Fibroblast of lung (primary cell): ENCODE measurements at regions not wholly inside any gene's neighbourhood (a gene's known extent, or its start where the extent isn't known, plus 50 kb on each side); places are given as distances from the start of the nearest gene placed in this dataset.
A peak's percentile ranks its signal among the peaks of the same experiment; 100 is the strongest.

ENCODE experiments used
- DNase-seq, 2 donors: peaks; one replicate each; pipeline versions ENCODE4 v3.0.0 to v3.0.0-alpha.2; 2010; ENCODE audit warnings: low read depth in 2 of 2
- H2AFZ ChIP-seq: 2 replicates; pipeline ENCODE4 v1.5.1; 2012; ENCODE audit warnings: low read length, control low read depth, inconsistent platforms
- H3K27ac ChIP-seq: 2 replicates; pipeline ENCODE4 v1.5.1; 2011; ENCODE audit warnings: low read length, control low read depth; ENCODE audit not compliant: insufficient read depth
- H3K27me3 ChIP-seq: 2 replicates; pipeline ENCODE4 v1.5.1; 2011; ENCODE audit warnings: mild to moderate bottlenecking, low read length; ENCODE audit not compliant: control insufficient read depth, insufficient read depth
- H3K36me3 ChIP-seq: 2 replicates; pipeline ENCODE4 v1.5.1; 2011; ENCODE audit warnings: low read length; ENCODE audit not compliant: control insufficient read depth, insufficient read depth
- H3K4me1 ChIP-seq: 2 replicates; pipeline ENCODE4 v1.5.1; 2011; ENCODE audit warnings: low read length; ENCODE audit not compliant: control insufficient read depth, insufficient read depth; ENCODE audit errors: extremely low read depth
- H3K4me2 ChIP-seq: 2 replicates; pipeline ENCODE4 v1.5.1; 2011; ENCODE audit warnings: low read length, control low read depth; ENCODE audit not compliant: insufficient read depth; ENCODE audit errors: extremely low read depth
- H3K4me3 ChIP-seq, 4 experiments: fragments of 200-600 bp in 1 of 4; sonication (generic) in 1 of 4; replicated peaks in 1 of 4; 2 replicates each; pipeline ENCODE4 v1.5.1; 2011 to 2016; ENCODE audit warnings: low read length in 4 of 4, low read depth in 3 of 4, mild to moderate bottlenecking in 3 of 4, control low read depth in 2 of 4, inconsistent platforms in 1 of 4, mixed read lengths in 1 of 4; ENCODE audit not compliant: insufficient read depth in 1 of 4; ENCODE audit errors: control extremely low read depth in 1 of 4
- H3K79me2 ChIP-seq: 2 replicates; pipeline ENCODE4 v1.5.1; 2012; ENCODE audit warnings: mild to moderate bottlenecking, low read length, inconsistent platforms; ENCODE audit not compliant: control insufficient read depth, insufficient read depth
- H3K9ac ChIP-seq: 2 replicates; pipeline ENCODE4 v1.5.1; 2011; ENCODE audit warnings: mild to moderate bottlenecking, low read length, control low read depth; ENCODE audit not compliant: insufficient read depth
- H3K9me3 ChIP-seq: 2 replicates; pipeline ENCODE4 v1.5.1; 2012; ENCODE audit warnings: low read depth, low read length; ENCODE audit not compliant: control insufficient read depth, insufficient read depth
- H4K20me1 ChIP-seq: 2 replicates; pipeline ENCODE4 v1.5.1; 2011; ENCODE audit warnings: low read length; ENCODE audit not compliant: control insufficient read depth, insufficient read depth; ENCODE audit errors: extremely low read depth
- EZH2 ChIP-seq: IDR thresholded peaks from 2 replicates; pipeline ENCODE4 v1.5.1; 2012; ENCODE audit warnings: low read length, control low read depth, mild to moderate bottlenecking; ENCODE audit errors: missing control alignments
- TF ChIP-seq, protein P1 (sequence below), 2 donors: IDR thresholded peaks in 1 of 2; conservative IDR thresholded peaks in 1 of 2; 1 replicate in 1 of 2; 2 replicates in 1 of 2; pipeline ENCODE4 v1.5.1; 2011 to 2012; ENCODE audit warnings: low read length in 2 of 2, control low read depth in 1 of 2, inconsistent platforms in 1 of 2, low read depth in 1 of 2, mild to moderate bottlenecking in 1 of 2

DNA sequence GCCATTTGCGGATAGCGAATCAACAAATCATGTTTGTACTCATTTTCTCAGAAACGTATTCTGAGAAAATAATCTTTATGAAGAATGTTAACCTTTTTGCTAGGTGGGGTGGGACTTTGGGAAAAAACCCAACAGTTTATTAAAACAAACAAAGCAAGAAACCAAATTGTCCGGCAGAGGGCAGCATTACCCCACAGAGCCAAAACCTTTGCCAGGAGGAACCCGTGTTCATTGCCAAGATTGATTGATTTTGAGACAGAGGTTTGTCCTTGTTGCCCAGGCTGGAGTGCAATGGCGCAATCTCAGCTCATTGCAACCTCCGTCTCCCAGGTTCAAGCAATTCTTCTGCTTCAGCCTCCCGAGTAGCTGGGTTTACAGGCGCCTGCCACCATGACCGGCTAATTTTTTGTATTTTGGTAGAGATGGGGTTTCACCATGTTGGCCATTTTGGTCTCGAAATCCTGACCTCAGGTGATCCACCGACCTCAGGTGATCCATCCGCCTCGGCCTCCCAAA, 70.8 kb upstream of the RHOU start:
- no peak overlapping the region for H3K9ac ChIP-seq
- H2AFZ ChIP-seq, result no peak overlapping the region
- H3K4me2 ChIP-seq, result no peak overlapping the region
- DNase-seq, result peak; percentile 33 to 70
- no peaks in the 10 kb centered on the region for H3K79me2 ChIP-seq
- no peaks in the 10 kb centered on the region for H4K20me1 ChIP-seq
- no peaks in the 10 kb centered on the region for H3K36me3 ChIP-seq
- no peak overlapping the region for H3K4me3 ChIP-seq
- H3K27me3 ChIP-seq, result no peaks in the 10 kb centered on the region
- H3K4me1 ChIP-seq, result no peaks in the 10 kb centered on the region
- H3K9me3 ChIP-seq, result no peaks in the 10 kb centered on the region
- H3K27ac ChIP-seq, result no peak overlapping the region
- TF ChIP-seq EZH2, result no peak
- TF ChIP-seq, protein P1, sequence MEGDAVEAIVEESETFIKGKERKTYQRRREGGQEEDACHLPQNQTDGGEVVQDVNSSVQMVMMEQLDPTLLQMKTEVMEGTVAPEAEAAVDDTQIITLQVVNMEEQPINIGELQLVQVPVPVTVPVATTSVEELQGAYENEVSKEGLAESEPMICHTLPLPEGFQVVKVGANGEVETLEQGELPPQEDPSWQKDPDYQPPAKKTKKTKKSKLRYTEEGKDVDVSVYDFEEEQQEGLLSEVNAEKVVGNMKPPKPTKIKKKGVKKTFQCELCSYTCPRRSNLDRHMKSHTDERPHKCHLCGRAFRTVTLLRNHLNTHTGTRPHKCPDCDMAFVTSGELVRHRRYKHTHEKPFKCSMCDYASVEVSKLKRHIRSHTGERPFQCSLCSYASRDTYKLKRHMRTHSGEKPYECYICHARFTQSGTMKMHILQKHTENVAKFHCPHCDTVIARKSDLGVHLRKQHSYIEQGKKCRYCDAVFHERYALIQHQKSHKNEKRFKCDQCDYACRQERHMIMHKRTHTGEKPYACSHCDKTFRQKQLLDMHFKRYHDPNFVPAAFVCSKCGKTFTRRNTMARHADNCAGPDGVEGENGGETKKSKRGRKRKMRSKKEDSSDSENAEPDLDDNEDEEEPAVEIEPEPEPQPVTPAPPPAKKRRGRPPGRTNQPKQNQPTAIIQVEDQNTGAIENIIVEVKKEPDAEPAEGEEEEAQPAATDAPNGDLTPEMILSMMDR (conservative IDR thresholded peaks at IDR 0.05 in 1 of 2, IDR thresholded peaks at IDR 0.05 in 1 of 2; ENCODE audit: low read depth in 1 of 2, low read length in 2 of 2), result peak; percentile 73 to 89

DNA sequence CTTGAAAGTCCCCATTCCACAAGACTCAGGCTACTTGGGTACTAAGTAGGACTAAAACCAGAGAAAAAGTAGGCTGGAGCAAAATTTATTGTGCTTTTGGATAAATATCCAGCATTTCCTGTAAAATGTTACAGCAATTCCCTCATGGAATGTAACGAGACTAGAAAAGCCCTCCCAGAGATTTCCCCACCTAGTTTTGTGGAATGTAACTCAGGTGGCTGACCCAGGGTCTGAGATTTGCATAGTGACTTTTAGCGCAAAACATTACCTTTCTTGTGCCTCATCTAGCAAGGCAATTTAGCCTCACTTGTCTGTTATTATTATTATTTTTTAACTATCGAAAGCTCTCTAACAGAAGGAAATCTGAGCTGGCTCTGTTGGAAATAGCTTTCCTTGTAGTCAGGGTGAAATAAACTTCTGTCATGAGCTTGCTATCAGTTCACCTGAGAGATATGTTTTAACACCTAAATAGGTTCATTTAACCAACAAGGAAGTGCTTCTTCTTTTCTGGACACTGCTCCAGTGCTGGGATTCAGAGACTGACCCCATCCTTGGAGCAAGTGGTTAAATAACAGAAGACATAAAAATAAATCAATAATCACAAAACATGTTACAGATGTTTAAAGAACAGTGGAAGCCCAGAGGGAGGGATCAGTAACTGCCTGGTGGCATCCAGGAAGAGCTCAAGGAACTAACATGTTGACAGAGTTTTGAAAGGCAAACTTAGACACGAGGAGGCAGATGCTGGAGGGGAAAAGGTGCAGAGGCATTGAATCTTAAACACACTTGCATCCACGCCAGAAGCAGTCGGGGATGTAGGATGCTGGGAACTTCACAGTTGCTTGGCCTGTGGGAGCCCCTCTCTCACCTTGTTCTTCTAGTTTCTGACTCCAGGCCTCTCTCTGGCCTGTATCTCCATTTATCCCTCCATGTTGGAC, 68.3 kb upstream of the RHOU start:
- Histone ChIP-seq H3K79me2 (no peaks in the 10 kb centered on the region), H3K36me3 (no peaks in the 10 kb centered on the region), H2AFZ (no peak overlapping the region), H3K9me3 (no peaks in the 10 kb centered on the region), H4K20me1 (no peaks in the 10 kb centered on the region), H3K27me3 (no peaks in the 10 kb centered on the region), H3K9ac (no peak overlapping the region), H3K4me1 (no peaks in the 10 kb centered on the region), H3K27ac (no peak overlapping the region), H3K4me3 (no peak overlapping the region), H3K4me2 (no peak overlapping the region)
- no peak for DNase-seq
- TF ChIP-seq, protein P1 (conservative IDR thresholded peaks at IDR 0.05 in 1 of 2, IDR thresholded peaks at IDR 0.05 in 1 of 2; ENCODE audit: low read depth in 1 of 2, low read length in 2 of 2), result no peak
- TF ChIP-seq EZH2, result no peak

DNA sequence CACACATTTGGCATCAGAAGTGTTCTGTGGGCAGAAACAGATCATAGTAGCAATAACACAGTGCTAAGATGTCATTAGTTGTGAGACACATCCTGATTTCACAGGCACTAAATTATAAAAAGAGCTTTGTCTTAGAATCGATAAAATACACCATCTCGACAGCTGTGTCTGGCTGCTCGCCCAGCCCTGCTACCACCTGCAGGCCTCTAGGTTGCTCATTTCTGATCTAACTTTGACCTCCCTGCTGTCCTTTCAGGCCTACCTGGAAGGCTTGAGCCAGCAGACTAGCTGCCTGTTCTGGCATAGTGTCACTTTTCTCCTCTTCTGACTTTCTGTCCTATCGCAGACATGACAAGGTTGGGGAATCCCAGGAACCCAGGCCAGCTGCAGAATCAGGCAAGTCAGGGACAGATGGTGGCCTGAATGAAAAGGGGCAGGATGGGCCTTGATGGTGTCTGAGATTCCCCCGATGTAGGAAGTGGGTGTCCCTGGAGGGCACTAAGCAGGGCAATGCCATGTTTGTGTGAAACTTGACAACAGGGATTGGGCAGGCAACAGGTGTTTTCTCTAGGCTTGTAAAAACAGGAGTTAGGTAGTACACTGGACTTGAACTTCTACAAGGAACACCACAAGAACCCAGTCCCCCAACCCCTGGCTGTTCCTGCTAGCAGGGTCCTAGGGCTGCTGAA, 66.6 kb upstream of the RHOU start:
- Histone ChIP-seq H3K79me2 (no peaks in the 10 kb centered on the region), H3K36me3 (no peaks in the 10 kb centered on the region), H3K27me3 (no peaks in the 10 kb centered on the region), H3K4me3 (no peak overlapping the region), H3K27ac (no peak overlapping the region), H3K9ac (no peak overlapping the region), H2AFZ (no peak overlapping the region), H3K4me1 (no peaks in the 10 kb centered on the region), H3K9me3 (no peaks in the 10 kb centered on the region), H3K4me2 (no peak overlapping the region), H4K20me1 (no peaks in the 10 kb centered on the region)
- TF ChIP-seq, protein P1 (conservative IDR thresholded peaks at IDR 0.05 in 1 of 2, IDR thresholded peaks at IDR 0.05 in 1 of 2; ENCODE audit: low read depth in 1 of 2, low read length in 2 of 2), result no peak
- no peak for TF ChIP-seq EZH2
- DNase-seq, result no peak
